DND-41 (cell line): ENCODE measurements at regions not wholly inside any gene's neighbourhood (a gene's known extent, or its start where the extent isn't known, plus 50 kb on each side); places are given as distances from the start of the nearest gene placed in this dataset.

Experiments used
- ATAC-seq: fragments of 200-7000 bp; cut with Tn5 transposase; 3 replicates; pipeline ENCODE4 v1.9.1; 2021; ENCODE audit warnings: low read depth; ENCODE audit not compliant: insufficient read depth
- DNase-seq: peaks from one replicate; pipeline ENCODE4 v3.0.0-alpha.2; 2020
- H2AFZ ChIP-seq: 2 replicates; pipeline ENCODE4 v1.6.0; 2012; ENCODE audit warnings: low read depth, low read length
- H3K27ac ChIP-seq: 2 replicates; pipeline ENCODE4 v1.5.1; 2012; ENCODE audit warnings: low read length, inconsistent platforms
- H3K27me3 ChIP-seq: fragments of 200-600 bp; sonication (generic); 2 replicates; pipeline ENCODE4 v1.6.0; 2012; ENCODE audit warnings: low read length, mild to moderate bottlenecking, inconsistent platforms; ENCODE audit not compliant: insufficient read depth, poor library complexity
- H3K36me3 ChIP-seq: 2 replicates; pipeline ENCODE4 v1.5.1; 2012; ENCODE audit warnings: low read length, inconsistent platforms; ENCODE audit not compliant: insufficient read depth
- H3K4me1 ChIP-seq: 2 replicates; pipeline ENCODE4 v1.5.1; 2012; ENCODE audit warnings: mild to moderate bottlenecking, low read length; ENCODE audit not compliant: insufficient read depth
- H3K4me2 ChIP-seq: 2 replicates; pipeline ENCODE4 v1.6.0; 2012; ENCODE audit warnings: mild to moderate bottlenecking, moderate library complexity, low read length, inconsistent platforms; ENCODE audit not compliant: insufficient read depth
- H3K4me3 ChIP-seq, 2 experiments: fragments of 200-600 bp in 1 of 2; shearing (Covaris generic) in 1 of 2; 2 replicates each; pipeline ENCODE4 v1.5.1; 2012 to 2016; ENCODE audit warnings: inconsistent platforms in 2 of 2, low read length in 2 of 2, mild to moderate bottlenecking in 2 of 2, low read depth in 1 of 2, moderate library complexity in 1 of 2
- H3K79me2 ChIP-seq: 2 replicates; pipeline ENCODE4 v1.6.0; 2012; ENCODE audit warnings: low read length, inconsistent platforms; ENCODE audit not compliant: insufficient read depth
- H3K9ac ChIP-seq: 2 replicates; pipeline ENCODE4 v1.6.0; 2012; ENCODE audit warnings: low read depth, mild to moderate bottlenecking, inconsistent platforms, low read length, moderate library complexity
- H3K9me3 ChIP-seq: 2 replicates; pipeline ENCODE4 v1.5.1; 2012; ENCODE audit warnings: low read length, moderate library complexity, mild to moderate bottlenecking, inconsistent platforms; ENCODE audit not compliant: insufficient read depth, severe bottlenecking
- H4K20me1 ChIP-seq: 2 replicates; pipeline ENCODE4 v1.6.0; 2012; ENCODE audit warnings: low read length; ENCODE audit not compliant: insufficient read depth
- CTCF ChIP-seq: IDR thresholded peaks from 2 replicates; pipeline ENCODE4 v1.5.1; 2012; ENCODE audit warnings: borderline replicate concordance, low read length, moderate library complexity, mild to moderate bottlenecking; ENCODE audit not compliant: poor library complexity, severe bottlenecking; ENCODE audit errors: extremely low read depth
- EZH2 ChIP-seq: IDR thresholded peaks from 3 replicates; pipeline ENCODE4 v1.6.1; 2012; ENCODE audit warnings: borderline replicate concordance, low read depth, mild to moderate bottlenecking, moderate library complexity, low read length, inconsistent platforms; ENCODE audit not compliant: severe bottlenecking

GRCh38 chr2:38185012-38185491 lies 109.1 kb upstream of the CYP1B1 start:
- no peak overlapping the region for H3K4me2 ChIP-seq
- H3K4me3 ChIP-seq = no peak overlapping the region
- H4K20me1 ChIP-seq = no peaks in the 10 kb centered on the region
- H3K36me3 ChIP-seq = no peaks in the 10 kb centered on the region
- no peak overlapping the region for H3K27ac ChIP-seq
- peak; percentile 48; the same call in 1 of the 3 replicates for ATAC-seq
- no peak overlapping the region for H3K9ac ChIP-seq
- H2AFZ ChIP-seq = no peak overlapping the region
- no peaks in the 10 kb centered on the region for H3K9me3 ChIP-seq
- TF ChIP-seq EZH2 (no peak), CTCF (no peak)
- no peak for DNase-seq
- no peaks in the 10 kb centered on the region for H3K79me2 ChIP-seq
- no peaks in the 10 kb centered on the region for H3K4me1 ChIP-seq
- peaks cover 3% of the 10 kb centered on the region for H3K27me3 ChIP-seq

GRCh38 chr2:38182492-38183003 lies 106.6 kb upstream of the CYP1B1 start:
- no peaks in the 10 kb centered on the region for H3K9me3 ChIP-seq
- H3K36me3 ChIP-seq = no peaks in the 10 kb centered on the region
- H3K4me3 ChIP-seq = no peak overlapping the region
- no peak overlapping the region for H2AFZ ChIP-seq
- H3K27ac ChIP-seq = no peak overlapping the region
- no peak overlapping the region for H3K4me2 ChIP-seq
- H3K27me3 ChIP-seq = peaks cover 14% of the 10 kb centered on the region
- H3K9ac ChIP-seq = no peak overlapping the region
- ATAC-seq (no peak), DNase-seq (no peak)
- no peaks in the 10 kb centered on the region for H4K20me1 ChIP-seq
- no peaks in the 10 kb centered on the region for H3K79me2 ChIP-seq
- TF ChIP-seq CTCF (no peak), EZH2 (no peak)
- no peaks in the 10 kb centered on the region for H3K4me1 ChIP-seq

DNA sequence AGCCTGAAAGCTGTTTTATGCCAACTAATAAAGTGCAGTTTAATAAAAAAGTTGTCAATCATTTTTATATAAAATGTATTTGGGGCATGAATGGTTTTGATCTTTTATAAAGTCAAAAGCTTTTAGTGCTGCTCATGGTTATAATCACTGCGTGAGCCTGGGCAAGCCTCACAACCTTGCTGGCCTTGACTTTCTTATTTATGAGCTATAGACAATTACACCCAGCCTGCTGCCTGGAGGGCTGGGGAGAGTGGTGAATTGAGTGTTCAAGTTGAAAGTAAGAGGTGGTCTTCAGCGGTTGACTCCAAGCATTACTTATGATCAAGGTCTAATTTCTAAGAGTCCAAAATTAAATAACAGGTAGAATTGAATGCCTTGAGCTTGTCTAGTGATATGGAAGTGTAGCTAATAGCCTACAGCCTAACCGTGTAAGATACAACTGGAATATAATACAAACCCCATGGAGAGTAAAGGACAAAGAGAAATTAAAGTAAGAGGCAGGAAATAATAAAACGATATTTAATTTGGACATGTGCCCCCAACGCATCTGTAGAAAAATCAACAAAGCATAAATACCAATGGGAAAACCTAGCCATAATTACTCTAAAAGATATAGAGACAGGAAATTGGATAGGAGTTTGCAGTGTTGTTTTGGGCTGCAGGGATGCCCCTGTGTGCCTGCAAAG lies 106.0 kb upstream of the CYP1B1 start:
- Histone ChIP-seq H2AFZ (no peak overlapping the region), H3K9ac (no peak overlapping the region), H3K4me3 (no peak overlapping the region), H3K36me3 (no peaks in the 10 kb centered on the region), H4K20me1 (no peaks in the 10 kb centered on the region), H3K79me2 (no peaks in the 10 kb centered on the region), H3K4me2 (no peak overlapping the region), H3K27me3 (peaks cover 19% of the 10 kb centered on the region), H3K4me1 (no peaks in the 10 kb centered on the region), H3K9me3 (no peaks in the 10 kb centered on the region), H3K27ac (no peak overlapping the region)
- no peak for DNase-seq
- TF ChIP-seq EZH2 = no peak
- no peak for TF ChIP-seq CTCF
- no peak for ATAC-seq
